GM21619 (cell line): ENCODE measurements at regions not wholly inside any gene's neighbourhood (a gene's known extent, or its start where the extent isn't known, plus 50 kb on each side); places are given as distances from the start of the nearest gene placed in this dataset.

Experiments used
- ATAC-seq: cut with Tn5 transposase; IDR thresholded peaks from one replicate; pipeline ENCODE4 v1.9.1; 2021; ENCODE audit not compliant: unreplicated experiment

DNA sequence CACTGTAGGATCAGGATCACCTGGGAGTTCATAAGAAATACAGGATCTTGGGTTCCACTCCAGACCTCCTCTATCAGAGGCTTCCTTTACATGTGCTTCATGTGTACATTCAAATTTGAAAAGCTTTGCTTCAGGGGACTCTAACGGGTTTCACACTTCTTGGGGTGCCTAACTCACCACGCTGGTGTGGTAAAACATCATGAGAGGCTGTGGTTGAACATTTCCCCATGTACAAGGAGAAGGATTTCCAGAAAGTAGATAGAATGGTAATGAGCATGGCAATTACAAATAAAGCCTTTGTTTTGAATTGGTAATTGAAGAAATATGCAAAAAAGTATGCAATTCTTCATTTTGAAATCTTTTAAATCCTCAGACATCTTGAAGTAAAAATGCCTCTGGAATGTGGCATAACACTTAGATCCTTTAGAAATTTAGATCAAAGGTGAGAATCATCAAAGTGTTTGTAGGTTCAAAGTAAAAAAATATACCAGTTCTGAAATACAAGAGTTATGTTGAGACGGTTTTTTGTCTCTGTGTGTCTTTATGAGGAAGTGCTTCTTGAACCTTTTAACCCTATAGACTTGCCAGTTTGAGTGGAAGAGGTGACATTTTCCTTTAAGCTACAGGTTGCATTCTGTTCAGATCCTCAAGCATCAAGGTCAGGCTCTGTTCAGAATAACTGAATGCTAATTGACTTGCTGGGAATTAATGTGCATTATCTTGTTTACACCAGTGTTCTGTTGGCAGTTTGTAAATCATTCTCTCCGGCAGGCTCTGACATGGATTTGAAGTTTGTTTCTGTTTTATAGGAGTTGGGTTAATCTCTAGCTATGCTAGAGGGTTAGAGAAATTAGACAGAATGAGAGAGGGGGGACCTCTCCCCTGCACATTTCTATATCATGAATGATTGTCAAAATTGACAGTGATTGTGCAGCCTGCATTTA is 415.3 kb downstream of the MAN2A1 start:
- no peak for ATAC-seq

DNA sequence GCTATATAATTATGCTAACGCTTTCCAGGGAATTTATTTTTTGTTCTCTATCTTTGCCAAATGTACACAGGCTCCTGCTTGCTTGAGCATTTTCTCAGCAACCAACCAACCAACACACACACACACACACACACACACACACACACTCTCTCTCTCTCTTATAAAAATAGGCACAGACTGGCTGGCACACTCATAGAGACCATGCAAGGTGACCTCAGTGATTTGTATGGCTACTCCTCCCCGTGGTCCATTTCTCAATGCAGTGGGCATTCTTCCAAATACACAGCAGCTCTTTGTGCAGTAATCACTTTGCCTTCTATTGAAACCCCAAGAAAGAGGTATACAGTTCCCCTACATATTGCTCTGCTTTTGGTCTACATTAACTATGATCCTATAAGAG is 416.0 kb downstream of the MAN2A1 start:
- ATAC-seq = no peak

DNA sequence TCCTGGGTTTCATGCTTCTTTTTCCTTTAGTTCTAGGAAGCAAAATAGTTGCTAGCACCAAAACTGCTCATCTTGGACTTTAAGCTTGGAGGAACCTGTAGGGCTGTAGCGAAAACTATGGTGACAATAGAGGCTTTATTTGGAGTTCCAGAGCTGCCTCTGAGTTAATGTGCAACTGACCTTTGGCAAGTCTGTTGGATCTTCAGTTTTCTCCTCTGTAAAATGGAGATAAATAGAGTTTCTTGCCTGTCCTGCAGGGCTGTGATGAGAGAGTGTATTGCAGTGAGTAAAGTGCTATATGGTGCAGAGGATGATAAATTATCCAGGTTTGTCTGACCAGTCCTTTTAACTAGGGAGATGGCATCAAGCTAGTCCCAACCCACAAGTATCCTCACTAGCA is 417.0 kb downstream of the MAN2A1 start:
- no peak for ATAC-seq

DNA sequence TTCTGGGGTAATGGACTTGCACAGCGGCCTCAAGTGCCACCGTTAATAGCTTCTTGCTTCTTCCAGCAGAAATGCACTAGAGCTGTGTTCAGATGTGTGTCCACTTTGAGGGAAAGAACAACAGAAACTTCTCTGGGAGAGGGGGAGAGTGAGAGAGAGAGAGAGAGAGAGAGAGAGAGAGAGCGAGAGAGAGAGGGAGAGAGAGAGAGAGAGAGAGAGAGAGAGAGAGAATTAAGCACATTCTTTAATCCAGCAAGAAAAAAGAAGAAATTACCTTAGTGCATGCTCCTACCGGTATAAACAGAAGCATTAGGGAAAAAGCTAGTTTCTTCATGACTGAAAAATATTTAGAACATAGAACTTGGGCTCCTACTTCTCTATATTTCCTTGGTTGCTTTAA is 418.8 kb downstream of the MAN2A1 start:
- ATAC-seq = no peak

DNA sequence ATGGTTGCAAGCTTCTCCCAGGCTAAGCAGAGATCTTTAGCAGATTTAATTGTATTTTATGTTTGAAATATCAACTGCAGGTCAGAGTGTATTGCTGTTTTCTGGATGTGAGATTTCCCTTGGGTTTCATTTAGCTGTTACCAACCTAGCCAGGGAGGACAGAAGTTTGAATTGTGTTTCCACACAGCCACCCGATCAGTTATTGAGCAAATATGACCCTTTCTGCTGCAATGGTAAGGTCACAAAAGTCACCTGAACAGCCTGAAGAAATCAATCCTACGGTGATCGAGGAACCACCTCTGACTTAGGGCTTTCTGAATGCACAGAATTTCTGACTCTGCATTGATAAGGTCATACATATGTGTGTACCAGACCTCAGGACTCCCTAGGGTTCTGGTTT is 419.9 kb downstream of the MAN2A1 start:
- ATAC-seq = no peak

DNA sequence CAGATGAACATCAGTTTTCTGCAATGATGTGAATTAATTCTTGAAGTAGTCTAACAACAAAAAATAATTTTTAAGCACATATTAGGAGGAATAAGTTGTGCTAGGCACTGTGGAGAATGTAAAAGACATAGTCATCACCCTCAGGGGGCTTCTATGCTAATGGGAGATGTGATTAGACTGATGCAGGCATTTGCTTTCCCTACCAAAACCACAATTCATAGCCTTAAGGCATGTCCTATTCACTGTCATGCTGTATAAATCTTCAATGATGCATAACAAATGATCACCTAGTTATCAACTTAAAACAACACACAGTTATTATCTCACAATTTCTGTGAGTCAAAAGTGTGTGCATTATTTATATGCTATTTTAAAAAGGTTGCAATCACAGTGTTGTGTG is 422.6 kb downstream of the MAN2A1 start:
- no peak for ATAC-seq

DNA sequence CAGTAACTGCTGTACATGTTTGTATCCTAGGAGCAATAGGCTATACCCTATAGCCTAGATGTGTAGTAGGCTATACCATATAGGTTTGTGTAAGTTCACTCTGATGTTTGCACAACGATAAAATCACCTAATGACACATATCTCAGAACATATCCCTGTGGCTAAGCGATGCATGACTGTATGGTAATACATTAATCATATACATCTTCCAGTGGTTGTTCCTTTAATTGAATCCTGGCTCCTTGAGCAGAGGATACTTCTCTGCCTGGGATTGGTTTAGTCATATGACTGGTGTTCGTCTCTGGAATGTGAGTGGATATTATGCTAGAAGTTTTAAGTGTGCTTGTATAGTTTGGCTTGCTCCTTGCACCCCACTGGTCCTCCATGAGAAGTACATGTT is 425.8 kb downstream of the MAN2A1 start:
- no peak for ATAC-seq

DNA sequence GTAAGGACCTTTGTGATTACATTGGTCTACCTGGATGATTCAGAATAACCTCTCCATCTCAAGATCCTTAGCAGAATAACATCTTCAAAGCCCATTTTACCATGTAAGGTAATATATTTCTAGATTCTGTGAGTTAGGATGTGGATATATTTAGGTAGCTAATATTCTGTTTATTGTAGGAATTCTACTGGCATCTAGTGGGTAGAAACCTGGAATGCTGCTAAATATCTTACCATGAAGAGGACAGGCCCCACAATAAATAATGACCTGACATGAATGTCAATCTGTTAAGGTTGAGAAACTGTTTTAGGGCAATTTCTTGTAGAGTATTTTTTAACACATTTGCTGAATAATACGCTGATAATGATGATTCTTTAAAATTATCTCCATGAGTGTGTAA is 426.8 kb downstream of the MAN2A1 start:
- ATAC-seq = no peak

DNA sequence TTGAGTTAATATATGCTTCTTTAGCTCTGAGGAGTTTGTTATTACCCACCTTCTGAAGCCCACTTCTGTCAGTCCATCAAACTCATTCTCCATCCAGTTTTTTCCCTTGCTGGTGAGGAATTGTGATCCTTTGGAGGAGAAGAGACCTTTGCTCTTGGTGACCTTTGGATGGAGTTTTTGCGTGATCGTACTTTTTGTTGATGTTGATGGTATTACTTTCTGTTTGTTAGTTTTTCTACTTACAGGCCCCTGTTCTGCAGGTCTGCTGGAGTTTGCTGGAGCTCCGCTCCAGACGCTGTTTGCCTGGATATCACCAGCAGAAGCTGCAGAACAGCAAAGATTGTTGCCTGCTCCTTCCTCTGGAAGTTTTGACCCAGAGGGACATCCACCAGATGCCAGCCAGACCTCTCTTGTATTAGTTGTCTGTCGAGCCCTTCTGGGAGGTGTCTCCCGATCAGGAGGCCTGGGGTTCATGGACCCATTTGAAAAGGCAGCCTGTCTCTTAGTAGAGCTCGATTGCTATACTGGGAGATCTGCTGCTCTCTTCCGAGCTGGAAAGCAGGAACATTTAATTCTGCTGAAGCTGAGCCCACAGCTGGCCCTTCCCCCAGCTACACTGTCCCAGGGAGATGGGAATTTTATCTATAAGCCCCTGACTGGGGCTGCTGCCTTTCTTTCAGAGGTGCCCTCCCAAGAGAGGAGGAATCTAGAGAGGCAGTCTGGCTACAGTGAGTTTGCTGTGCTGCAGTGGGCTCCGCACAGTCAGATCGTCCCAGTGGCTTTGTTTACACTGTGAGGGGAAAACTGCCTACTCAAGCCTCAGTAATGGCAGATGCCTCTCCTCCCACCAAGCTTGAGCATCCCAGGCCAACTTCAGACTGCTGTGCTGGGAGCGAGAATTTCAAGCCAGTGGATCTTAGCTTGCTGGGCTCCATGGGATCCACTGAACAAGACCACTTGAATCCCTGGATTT is 445.5 kb downstream of the MAN2A1 start:
- ATAC-seq = no peak

DNA sequence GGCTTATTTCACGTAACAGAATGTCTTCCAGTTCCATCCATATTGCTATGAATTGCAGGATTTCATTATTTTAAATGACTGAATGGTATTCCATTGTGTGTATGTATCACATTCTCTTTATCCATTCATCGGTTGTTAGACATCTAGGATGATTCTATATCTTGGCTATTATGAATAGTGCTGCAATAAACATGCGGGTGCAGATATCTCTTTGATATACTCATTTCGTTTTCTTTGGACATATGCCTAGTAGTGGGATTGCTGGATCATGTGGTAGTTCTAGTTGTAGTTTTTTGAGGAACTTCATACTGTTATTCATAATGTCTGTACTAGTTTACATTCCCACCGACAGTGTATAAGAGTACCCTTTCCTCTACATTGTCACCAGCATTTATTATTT is 460.5 kb downstream of the MAN2A1 start:
- no peak for ATAC-seq

DNA sequence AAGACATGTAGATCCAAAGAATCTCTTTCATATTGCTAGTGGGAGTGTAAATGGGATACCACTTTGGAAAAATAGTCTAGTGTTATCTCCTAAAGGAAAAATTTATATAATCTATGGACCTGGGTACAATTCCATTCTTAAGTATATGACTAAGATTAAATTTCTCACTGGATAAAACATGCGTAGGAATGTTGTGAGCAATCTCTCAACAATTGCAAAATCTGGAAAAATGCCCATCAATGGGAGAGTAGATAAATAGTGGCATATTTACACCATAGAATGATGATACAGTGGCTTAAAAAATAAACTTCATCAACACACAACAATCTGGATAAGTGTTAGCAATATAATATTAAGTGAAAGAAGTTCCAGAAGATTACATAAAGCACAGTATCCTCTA is 469.5 kb downstream of the MAN2A1 start:
- no peak for ATAC-seq

DNA sequence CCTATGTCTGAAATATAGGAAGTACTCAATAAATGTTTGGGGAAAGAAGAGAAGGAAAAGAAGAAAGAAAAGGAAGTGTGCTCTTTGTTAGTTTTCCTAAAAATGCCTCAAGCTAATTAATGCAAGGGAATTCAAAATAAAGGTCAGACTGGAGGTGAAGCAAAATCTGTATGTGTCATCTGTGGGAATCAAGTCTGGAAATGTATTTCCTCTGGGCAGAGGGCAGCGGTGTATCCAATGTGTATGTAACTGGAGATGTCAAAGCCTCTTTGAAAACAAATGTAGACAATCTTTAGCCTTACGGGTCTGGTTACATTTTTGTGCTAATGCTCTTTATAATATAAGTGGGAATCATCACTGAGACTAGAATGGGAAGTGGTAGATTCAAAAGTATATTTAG is 471.4 kb downstream of the MAN2A1 start:
- no peak for ATAC-seq

DNA sequence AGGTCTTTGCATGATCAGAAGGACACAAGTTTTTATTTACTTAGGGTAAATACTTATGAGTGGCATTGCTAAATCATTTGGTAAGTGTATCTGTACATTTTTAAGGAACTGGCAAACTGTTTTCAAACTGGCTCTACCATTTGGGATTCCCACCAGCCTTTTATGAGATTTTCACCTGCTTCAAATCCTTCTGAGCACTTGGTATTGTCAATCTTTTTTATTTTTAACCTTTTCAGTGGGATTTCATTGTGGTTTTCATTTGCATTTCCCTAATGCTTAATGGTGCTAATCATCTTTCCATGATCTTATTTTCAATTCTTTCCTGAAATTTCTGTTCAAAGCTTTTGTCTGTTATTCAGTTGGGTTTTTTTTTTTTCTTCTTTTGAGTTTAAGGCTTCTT is 475.6 kb downstream of the MAN2A1 start:
- no peak for ATAC-seq

DNA sequence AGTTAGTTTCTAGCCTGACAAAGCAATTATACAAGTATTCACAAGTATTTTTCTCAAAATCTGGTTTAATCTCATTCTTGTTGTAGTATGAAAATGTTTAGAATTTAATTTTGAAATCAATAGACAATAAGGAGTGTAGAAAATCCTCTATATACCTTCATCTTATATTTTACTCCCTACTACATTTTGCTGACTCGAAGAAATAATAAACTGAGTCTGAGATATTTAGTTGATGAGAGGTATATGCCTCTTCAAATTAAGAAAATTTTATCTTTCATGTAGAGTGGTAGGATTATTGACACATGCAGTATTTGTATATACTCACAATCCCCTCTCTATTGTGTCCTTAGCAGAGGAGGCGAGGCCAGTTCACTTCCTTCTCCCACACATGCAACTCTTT is 477.7 kb downstream of the MAN2A1 start:
- no peak for ATAC-seq

DNA sequence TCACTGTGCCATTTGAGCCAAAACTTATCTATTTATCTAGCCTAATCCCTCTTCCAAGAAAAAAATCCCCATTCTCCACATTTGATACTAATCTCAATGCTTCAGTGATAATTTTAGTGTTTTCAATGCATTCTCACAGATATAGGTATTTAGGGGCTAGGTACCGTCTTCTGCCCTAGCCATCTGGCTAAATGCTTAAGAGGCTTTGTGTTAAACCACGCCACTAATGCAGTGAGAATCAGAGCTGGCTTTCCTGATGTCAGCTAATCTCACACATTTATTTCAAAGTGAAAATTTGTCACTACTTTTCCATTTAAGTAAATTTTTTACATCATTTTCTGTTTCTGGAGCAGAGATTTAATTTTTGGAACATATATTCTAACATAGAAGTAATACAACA is 479.7 kb downstream of the MAN2A1 start:
- ATAC-seq = no peak

DNA sequence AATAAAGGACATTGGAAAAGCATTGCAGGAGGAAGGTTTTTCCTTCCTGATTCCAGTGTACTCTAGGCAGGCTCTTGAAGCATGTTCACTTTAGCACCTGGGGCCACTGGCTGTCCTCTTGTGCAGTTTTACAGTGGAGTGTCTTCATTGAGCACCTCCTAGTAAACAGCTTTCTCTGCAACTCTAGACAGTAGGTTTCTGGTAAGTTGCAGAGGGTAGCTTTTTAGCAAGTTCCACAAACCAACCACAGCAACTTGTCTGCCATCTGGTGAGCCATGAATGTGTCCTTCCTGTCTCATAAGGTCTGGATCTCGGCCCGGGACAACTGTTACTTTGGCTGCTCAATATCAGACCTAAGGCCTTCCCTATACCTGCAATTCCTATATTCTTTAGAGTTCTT is 488.0 kb downstream of the MAN2A1 start:
- ATAC-seq = no peak

DNA sequence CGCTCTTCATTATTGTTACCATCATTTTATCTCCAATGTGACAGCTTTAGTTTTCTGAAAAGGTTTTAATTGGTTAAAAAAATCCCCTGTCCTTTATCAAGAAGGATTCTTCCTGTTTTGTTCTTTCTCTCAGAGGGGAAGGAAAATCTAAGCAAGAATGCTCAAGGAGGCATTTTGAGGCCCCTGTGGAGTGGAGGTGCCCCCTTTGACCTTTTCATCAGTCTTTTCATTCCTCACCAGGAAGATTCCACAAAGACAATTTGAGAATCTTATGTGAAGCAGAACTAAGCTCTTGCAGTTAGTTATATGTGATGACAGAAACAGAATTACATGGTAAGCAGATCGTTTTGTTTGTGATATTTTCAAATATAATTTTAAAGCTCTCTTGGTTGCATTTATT is 489.6 kb downstream of the MAN2A1 start:
- no peak for ATAC-seq

DNA sequence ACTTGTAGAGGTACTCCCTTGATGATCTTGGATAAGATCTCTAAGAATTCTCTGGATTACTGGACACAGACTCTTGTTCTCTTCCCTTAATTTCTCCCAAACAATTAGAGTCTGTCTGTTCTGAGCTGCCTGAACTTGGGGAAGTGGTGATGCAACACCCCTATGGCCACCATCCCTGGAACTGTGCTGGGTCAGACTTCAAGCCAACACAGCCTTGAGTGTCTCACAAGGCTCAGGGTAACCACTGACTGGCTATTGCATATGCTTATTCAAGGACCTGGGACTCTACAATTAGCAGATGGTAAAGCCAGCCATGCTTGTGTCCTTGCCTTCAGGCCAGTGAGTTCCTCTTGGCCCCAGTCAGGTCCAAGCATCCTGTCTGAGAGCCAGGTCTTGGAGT is 504.5 kb downstream of the MAN2A1 start:
- no peak for ATAC-seq

DNA sequence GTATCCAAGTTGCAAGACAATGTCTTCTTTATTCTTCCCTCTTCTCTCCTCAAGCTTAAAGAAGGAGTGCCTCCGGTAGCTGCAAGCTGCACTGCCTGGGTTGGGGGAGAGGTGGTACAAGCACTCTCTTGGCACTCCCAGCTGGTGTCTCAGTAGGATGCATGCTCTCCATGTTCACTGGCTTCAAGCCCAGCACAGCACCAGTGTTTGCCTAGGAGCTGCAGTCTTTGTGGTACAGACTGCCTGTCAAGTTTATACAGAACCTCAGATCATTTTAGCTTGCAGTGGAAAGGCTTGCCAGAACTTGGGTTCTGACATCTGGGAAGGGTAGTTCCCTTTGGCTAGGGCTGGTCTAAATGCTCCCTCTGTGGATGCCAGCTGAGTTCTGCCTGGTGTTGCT is 505.6 kb downstream of the MAN2A1 start:
- ATAC-seq = no peak

DNA sequence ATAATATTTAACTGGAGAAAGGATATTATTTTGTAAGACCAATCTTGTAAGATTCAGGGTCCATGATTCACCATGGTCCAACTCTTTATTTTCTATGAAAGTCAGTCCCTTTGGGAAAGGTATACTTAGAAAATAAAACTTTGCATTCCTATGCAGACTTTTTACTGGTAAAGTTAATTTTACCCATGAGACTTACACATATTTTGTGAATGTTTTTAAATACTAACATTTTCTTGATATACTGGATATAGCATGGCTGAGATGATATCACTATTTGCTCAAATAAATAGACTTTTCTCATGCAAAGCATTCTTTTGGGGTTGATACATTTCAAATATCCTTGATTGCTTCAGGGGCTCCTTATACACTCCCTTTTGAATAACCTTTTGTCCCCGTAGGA is 512.1 kb downstream of the MAN2A1 start:
- no peak for ATAC-seq

DNA sequence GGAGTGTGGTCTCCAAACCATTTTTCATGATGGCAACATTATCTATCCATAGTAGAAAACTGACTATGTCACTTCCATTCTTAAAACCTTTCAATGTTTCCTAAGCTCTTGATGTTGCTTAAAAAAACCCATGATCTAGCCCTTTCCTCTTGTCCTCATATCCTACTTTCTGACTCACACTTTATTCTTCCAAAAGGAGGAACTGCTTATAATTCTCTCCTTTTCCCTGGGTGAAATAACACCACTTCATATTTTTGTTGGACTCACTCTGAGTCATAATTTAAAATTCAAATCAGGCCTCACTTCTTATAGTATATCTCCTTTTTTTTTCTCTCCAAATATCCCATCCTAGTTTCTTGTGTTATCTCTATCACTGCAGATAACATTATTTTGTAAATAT is 513.9 kb downstream of the MAN2A1 start:
- no peak for ATAC-seq

DNA sequence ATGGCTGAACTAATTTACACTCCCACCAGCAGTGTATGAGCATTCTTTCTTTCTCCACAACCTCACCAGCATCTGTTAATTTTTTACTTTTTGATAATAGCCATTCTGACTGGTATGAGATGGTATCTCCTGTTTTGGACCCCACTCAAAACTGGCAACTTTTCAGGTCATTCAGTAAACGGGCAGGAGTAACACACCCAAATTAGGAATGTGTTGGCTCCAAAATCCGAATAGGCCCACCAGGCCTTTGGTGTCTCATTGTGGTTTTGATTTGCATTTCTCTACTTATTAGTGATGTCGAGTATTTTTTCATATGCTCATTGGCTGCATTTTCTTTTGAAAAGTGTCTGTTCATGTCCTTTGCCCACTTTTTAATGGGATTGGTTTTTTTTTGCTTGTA is 517.1 kb downstream of the TMEM232 start:
- no peak for ATAC-seq
